Thoracic aorta (tissue), 2 donors: ENCODE measurements at regions not wholly inside any gene's neighbourhood (a gene's known extent, or its start where the extent isn't known, plus 50 kb on each side); places are given as distances from the start of the nearest gene placed in this dataset.

Experiments
- ATAC-seq: fragments of 150-250 bp; one replicate; pipeline ENCODE4 v1.8.0; 2017; ENCODE audit warnings: low read depth; ENCODE audit not compliant: insufficient number of reproducible peaks, low FRiP score
- DNase-seq: peaks from one replicate; pipeline ENCODE4 v3.0.0-alpha.2; 2020; ENCODE audit warnings: low spot score
- H3K27ac ChIP-seq, 2 donors: fragments of 200-600 bp; sonication (generic); 1 replicate in 1 of 2; 2 replicates in 1 of 2; pipeline ENCODE4 v1.5.1; 2016; ENCODE audit warnings: mild to moderate bottlenecking in 2 of 2, moderate library complexity in 2 of 2
- H3K27me3 ChIP-seq: fragments of 200-600 bp; sonication (generic); replicated peaks from 2 replicates; pipeline ENCODE4 v1.6.0; 2016; ENCODE audit warnings: mild to moderate bottlenecking; ENCODE audit not compliant: insufficient read depth
- H3K36me3 ChIP-seq: fragments of 200-600 bp; sonication (generic); one replicate; pipeline ENCODE4 v1.5.1; 2016
- H3K4me1 ChIP-seq, 2 donors: fragments of 200-600 bp; sonication (generic); 1 replicate in 1 of 2; 2 replicates in 1 of 2; pipeline versions ENCODE4 v1.5.1 to v1.6.0; 2016; ENCODE audit warnings: low read depth in 2 of 2, mild to moderate bottlenecking in 1 of 2; ENCODE audit not compliant: control insufficient read depth in 1 of 2
- H3K4me3 ChIP-seq: fragments of 200-600 bp; sonication (generic); 2 replicates; pipeline ENCODE4 v1.5.1; 2016; ENCODE audit warnings: mild to moderate bottlenecking
- H3K9me3 ChIP-seq: fragments of 200-600 bp; sonication (generic); 2 replicates; pipeline ENCODE4 v1.5.1; 2016
- CTCF ChIP-seq: fragments of 200-600 bp; sonication (generic); IDR thresholded peaks from one replicate; pipeline ENCODE4 v1.5.1; 2019; ENCODE audit warnings: antibody characterized with exemption

GRCh38 chr15:62558640-62559380 lies 393.7 kb upstream of the C2CD4B start:
- ATAC-seq (peak; percentile 61), DNase-seq (no peak)
- Histone ChIP-seq H3K27ac (peak overlapping the region; percentile 63 to 68), H3K36me3 (no peaks in the 10 kb centered on the region), H3K9me3 (no peaks in the 10 kb centered on the region), H3K4me1 (peaks cover 15 to 28% of the 10 kb centered on the region in 2 donors), H3K4me3 (peak overlapping the region; percentile 27), H3K27me3 (no peaks in the 10 kb centered on the region)
- no peak for TF ChIP-seq CTCF

- no peak for ATAC-seq
- TF ChIP-seq CTCF: no peak
- no peak for DNase-seq
- peak overlapping the region; percentile 63 to 68 for H3K27ac ChIP-seq
- H3K9me3 ChIP-seq: no peaks in the 10 kb centered on the region
- no peaks in the 10 kb centered on the region for H3K27me3 ChIP-seq
- H3K4me1 ChIP-seq: peaks cover 15 to 34% of the 10 kb centered on the region in 2 donors
- H3K36me3 ChIP-seq: no peaks in the 10 kb centered on the region
- peak overlapping the region; percentile 27 for H3K4me3 ChIP-seq
Observed at GRCh38 chr15:62559381-62559733, 394.3 kb upstream of the C2CD4B start.

- ATAC-seq: no peak
- no peak for DNase-seq
- peak overlapping the region in 1 of 2 donors; percentile 3 for H3K27ac ChIP-seq
Observed at GRCh38 chr15:62561059-62561519, 396.0 kb upstream of the C2CD4B start.

DNA sequence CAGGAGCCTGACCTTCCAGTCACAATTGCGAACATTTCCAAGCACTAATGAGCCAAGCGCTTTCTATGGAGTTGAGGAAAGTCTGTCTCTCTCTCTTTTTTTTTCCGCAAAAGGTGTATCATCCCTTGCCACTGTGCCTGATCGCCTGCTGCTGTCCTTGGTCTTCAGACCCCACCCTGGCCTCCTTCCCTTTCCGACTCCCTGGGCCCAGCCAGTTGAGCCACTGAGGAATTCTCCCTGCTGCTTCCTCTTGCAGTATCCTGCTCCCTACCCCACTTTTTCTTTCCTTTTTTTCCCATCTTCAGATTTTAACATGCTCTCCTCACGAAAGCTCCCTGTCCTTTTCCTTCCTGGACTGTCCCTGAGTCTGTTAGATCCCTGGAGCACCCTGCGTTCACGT lies 396.5 kb upstream of the C2CD4B start:
- Histone ChIP-seq H3K4me1 (peaks cover 25 to 54% of the 10 kb centered on the region in 2 donors), H3K4me3 (no peak overlapping the region), H3K9me3 (no peaks in the 10 kb centered on the region), H3K27me3 (no peaks in the 10 kb centered on the region), H3K27ac (no peak overlapping the region), H3K36me3 (no peaks in the 10 kb centered on the region)
- ATAC-seq (no peak), DNase-seq (no peak)
- no peak for TF ChIP-seq CTCF

More at GRCh38 chr15:62561059-62561519, 396.0 kb upstream of the C2CD4B start:
- H3K27me3 ChIP-seq: no peaks in the 10 kb centered on the region
- H3K36me3 ChIP-seq: no peaks in the 10 kb centered on the region
- H3K4me3 ChIP-seq: no peak overlapping the region
- H3K9me3 ChIP-seq: no peaks in the 10 kb centered on the region
- H3K4me1 ChIP-seq: peaks cover 20 to 49% of the 10 kb centered on the region in 2 donors
- no peak for TF ChIP-seq CTCF

DNA sequence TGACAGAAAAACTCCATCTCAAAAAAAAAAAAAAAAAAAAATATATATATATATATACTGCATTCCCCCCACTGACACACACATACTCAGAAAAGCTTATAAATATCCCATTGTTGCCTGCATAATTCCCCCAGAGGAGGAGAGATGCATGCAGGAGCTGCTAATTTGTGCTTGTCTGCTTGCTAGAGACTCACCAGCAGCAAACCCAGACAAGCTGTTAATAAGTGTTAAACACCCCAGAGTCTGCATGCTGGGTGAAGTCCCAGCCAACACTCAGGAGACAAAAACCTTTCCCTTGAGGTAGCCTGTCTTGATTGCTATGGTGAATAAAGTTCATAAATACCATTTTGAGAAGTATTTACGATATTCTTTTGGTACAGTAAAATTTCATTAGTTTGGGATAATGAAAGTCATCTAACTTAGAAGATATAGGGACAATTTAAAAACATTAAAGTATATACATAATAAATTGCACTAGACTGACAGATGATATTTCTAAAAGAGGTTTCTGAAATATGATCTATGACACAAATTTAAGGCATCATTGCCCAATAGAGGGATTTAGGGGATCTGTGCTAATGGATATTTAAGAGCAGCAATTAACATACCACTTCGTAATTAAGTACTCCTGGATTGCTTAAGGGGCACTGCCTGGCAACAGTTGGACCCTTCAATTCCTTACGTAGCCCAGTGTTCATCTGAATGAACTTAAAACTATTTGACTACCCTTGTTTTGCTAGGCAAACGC lies 400.0 kb upstream of the C2CD4B start:
- TF ChIP-seq CTCF: no peak
- H3K27ac ChIP-seq: no peak overlapping the region
- no peak for ATAC-seq
- no peaks in the 10 kb centered on the region for H3K27me3 ChIP-seq
- no peak overlapping the region for H3K4me3 ChIP-seq
- H3K4me1 ChIP-seq: peaks cover 17 to 49% of the 10 kb centered on the region in 2 donors
- DNase-seq: no peak
- no peaks in the 10 kb centered on the region for H3K9me3 ChIP-seq
- H3K36me3 ChIP-seq: no peaks in the 10 kb centered on the region
